ENCODE measurements at regions not wholly inside any gene's neighbourhood (a gene's known extent, or its start where the extent isn't known, plus 50 kb on each side); places are given as distances from the start of the nearest gene placed in this dataset.

GRCh38 chr13:60331249-60332012 is 65.6 kb upstream of the TDRD3 start:
- no peak for TF ChIP-seq CTCF (conservative IDR thresholded peaks at IDR 0.05 in 1 of 2, IDR thresholded peaks at IDR 0.05 in 1 of 2; ENCODE audit: low read depth in 1 of 2, low read length in 2 of 2)
- TF ChIP-seq EZH2 (IDR thresholded peaks at IDR 0.05; ENCODE audit: low read length, missing control alignments) = no peak
